ENCODE measurements at regions not wholly inside any gene's neighbourhood (a gene's known extent, or its start where the extent isn't known, plus 50 kb on each side); places are given as distances from the start of the nearest gene placed in this dataset.

GRCh38 chr16:13324851-13325250 lies 423.5 kb downstream of the SHISA9 start:
- no peaks in the 10 kb centered on the region for H3K27me3 ChIP-seq (ENCODE audit: insufficient read depth, low read length, poor library complexity)
- no peak overlapping the region for H2AFZ ChIP-seq (ENCODE audit: low read depth, low read length)
- H3K27ac ChIP-seq (ENCODE audit: low read length): no peak overlapping the region
- no peak overlapping the region for H3K4me3 ChIP-seq (ENCODE audit: low read depth in 1 of 2, low read length in 2 of 2)
- no peaks in the 10 kb centered on the region for H3K79me2 ChIP-seq (ENCODE audit: insufficient read depth, low read length)
- H3K4me2 ChIP-seq (ENCODE audit: insufficient read depth, low read length): no peak overlapping the region
- ATAC-seq (ENCODE audit: insufficient read depth, low read depth) (no peak), DNase-seq (no peak)
- no peaks in the 10 kb centered on the region for H3K4me1 ChIP-seq (ENCODE audit: insufficient read depth, low read length)
- H3K9ac ChIP-seq (ENCODE audit: low read depth, low read length): no peak overlapping the region
- H3K36me3 ChIP-seq (ENCODE audit: insufficient read depth, low read length): no peaks in the 10 kb centered on the region
- H3K9me3 ChIP-seq (ENCODE audit: insufficient read depth, low read length, severe bottlenecking): no peaks in the 10 kb centered on the region
- no peak for TF ChIP-seq CTCF (IDR thresholded peaks at IDR 0.05; ENCODE audit: borderline replicate concordance, extremely low read depth, low read length, poor library complexity, severe bottlenecking)
- no peak for TF ChIP-seq EZH2 (IDR thresholded peaks at IDR 0.05; ENCODE audit: borderline replicate concordance, low read depth, low read length, severe bottlenecking)
- H4K20me1 ChIP-seq (ENCODE audit: insufficient read depth, low read length): no peaks in the 10 kb centered on the region

- H3K4me1 ChIP-seq (ENCODE audit: insufficient read depth, low read length): no peaks in the 10 kb centered on the region
- H3K79me2 ChIP-seq (ENCODE audit: insufficient read depth, low read length): no peaks in the 10 kb centered on the region
- no peak overlapping the region for H3K4me2 ChIP-seq (ENCODE audit: insufficient read depth, low read length)
- no peak overlapping the region for H3K4me3 ChIP-seq (ENCODE audit: low read depth in 1 of 2, low read length in 2 of 2)
- H3K27me3 ChIP-seq (ENCODE audit: insufficient read depth, low read length, poor library complexity): no peaks in the 10 kb centered on the region
- ATAC-seq (ENCODE audit: insufficient read depth, low read depth) (no peak), DNase-seq (no peak)
- H4K20me1 ChIP-seq (ENCODE audit: insufficient read depth, low read length): no peaks in the 10 kb centered on the region
- no peak overlapping the region for H3K9ac ChIP-seq (ENCODE audit: low read depth, low read length)
- TF ChIP-seq CTCF (IDR thresholded peaks at IDR 0.05; ENCODE audit: borderline replicate concordance, extremely low read depth, low read length, poor library complexity, severe bottlenecking): no peak
- no peak for TF ChIP-seq EZH2 (IDR thresholded peaks at IDR 0.05; ENCODE audit: borderline replicate concordance, low read depth, low read length, severe bottlenecking)
- no peak overlapping the region for H2AFZ ChIP-seq (ENCODE audit: low read depth, low read length)
- no peak overlapping the region for H3K27ac ChIP-seq (ENCODE audit: low read length)
- no peaks in the 10 kb centered on the region for H3K9me3 ChIP-seq (ENCODE audit: insufficient read depth, low read length, severe bottlenecking)
- no peaks in the 10 kb centered on the region for H3K36me3 ChIP-seq (ENCODE audit: insufficient read depth, low read length)
Observed at GRCh38 chr16:13325396-13325795, 424.0 kb downstream of the SHISA9 start.

- no peak overlapping the region for H2AFZ ChIP-seq (ENCODE audit: low read depth, low read length)
- no peak overlapping the region for H3K9ac ChIP-seq (ENCODE audit: low read depth, low read length)
- H3K36me3 ChIP-seq (ENCODE audit: insufficient read depth, low read length): no peaks in the 10 kb centered on the region
Observed at GRCh38 chr16:13331918-13332317, 430.5 kb downstream of the SHISA9 start.

More at GRCh38 chr16:13331918-13332317, 430.5 kb downstream of the SHISA9 start:
- Histone ChIP-seq H3K27ac (ENCODE audit: low read length) (no peak overlapping the region), H4K20me1 (ENCODE audit: insufficient read depth, low read length) (no peaks in the 10 kb centered on the region), H3K4me1 (ENCODE audit: insufficient read depth, low read length) (no peaks in the 10 kb centered on the region), H3K79me2 (ENCODE audit: insufficient read depth, low read length) (no peaks in the 10 kb centered on the region), H3K4me2 (ENCODE audit: insufficient read depth, low read length) (no peak overlapping the region), H3K9me3 (ENCODE audit: insufficient read depth, low read length, severe bottlenecking) (no peaks in the 10 kb centered on the region), H3K27me3 (ENCODE audit: insufficient read depth, low read length, poor library complexity) (no peaks in the 10 kb centered on the region), H3K4me3 (ENCODE audit: low read depth in 1 of 2, low read length in 2 of 2) (no peak overlapping the region)
- TF ChIP-seq EZH2 (IDR thresholded peaks at IDR 0.05; ENCODE audit: borderline replicate concordance, low read depth, low read length, severe bottlenecking) (no peak), CTCF (IDR thresholded peaks at IDR 0.05; ENCODE audit: borderline replicate concordance, extremely low read depth, low read length, poor library complexity, severe bottlenecking) (no peak)
- no peak for DNase-seq
- no peak for ATAC-seq (ENCODE audit: insufficient read depth, low read depth)
